ENCODE measurements at regions not wholly inside any gene's neighbourhood (a gene's known extent, or its start where the extent isn't known, plus 50 kb on each side); places are given as distances from the start of the nearest gene placed in this dataset.

- TF ChIP-seq POLR2A (IDR thresholded peaks at IDR 0.05; ENCODE audit: borderline replicate concordance, extremely low read depth, insufficient read depth, insufficient read length), result no peak
- TF ChIP-seq TCF7L2 (IDR thresholded peaks at IDR 0.05; ENCODE audit: borderline replicate concordance, extremely low read depth, insufficient read depth, insufficient read length), result no peak
- TF ChIP-seq CTCF (IDR thresholded peaks at IDR 0.05 in 2 of 3, conservative IDR thresholded peaks at IDR 0.05 in 1 of 3; ENCODE audit: borderline replicate concordance in 1 of 3, insufficient read depth in 1 of 3, low read depth in 2 of 3, low read length in 2 of 3), result no peak
- TF ChIP-seq EZH2phosphoT487 (IDR thresholded peaks at IDR 0.05; ENCODE audit: borderline replicate concordance), result no peak
- no peak for TF ChIP-seq EZH2 (IDR thresholded peaks at IDR 0.05)
- no peak for TF ChIP-seq SP1 (IDR thresholded peaks at IDR 0.05; ENCODE audit: low read depth)
- TF ChIP-seq RAD21 (IDR thresholded peaks at IDR 0.05; ENCODE audit: low read depth), result no peak
- TF ChIP-seq POLR2AphosphoS5 (IDR thresholded peaks at IDR 0.05; ENCODE audit: low read depth, low read length), result no peak
- no peak for TF ChIP-seq ZFX (IDR thresholded peaks at IDR 0.05)
- no peak for TF ChIP-seq CEBPB (IDR thresholded peaks at IDR 0.05; ENCODE audit: low read depth)
These were observed 421.3 kb downstream of the ACTL7B start for GRCh38 chr9:108434502-108434901.

All from HCT116 (cell line).